Dermis microvascular lymphatic vessel endothelial cell (primary cell): ENCODE measurements at regions not wholly inside any gene's neighbourhood (a gene's known extent, or its start where the extent isn't known, plus 50 kb on each side); places are given as distances from the start of the nearest gene placed in this dataset.

Source experiments
- DNase-seq, 2 donors: peaks; one replicate each; pipeline versions ENCODE4 v3.0.0 to v3.0.0-alpha.2; 2010; ENCODE audit warnings: low read depth in 2 of 2

- DNase-seq = no peak
These were observed 319.3 kb upstream of the UBE2E3 start for GRCh38 chr2:180660881-180661685.

- no peak for DNase-seq
These were observed 320.2 kb upstream of the UBE2E3 start for GRCh38 chr2:180660207-180660606.

GRCh38 chr2:180657054-180657453 lies 323.4 kb upstream of the UBE2E3 start:
- no peak for DNase-seq

- no peak for DNase-seq
These were observed 324.0 kb upstream of the UBE2E3 start for GRCh38 chr2:180656455-180656847.

- DNase-seq = no peak
These were observed 324.5 kb upstream of the UBE2E3 start for GRCh38 chr2:180655842-180656454.

- DNase-seq = no peak
These were observed 325.0 kb upstream of the UBE2E3 start for GRCh38 chr2:180655393-180655792.

- no peak for DNase-seq
These were observed 326.9 kb upstream of the UBE2E3 start for GRCh38 chr2:180653481-180653880.

- DNase-seq = no peak
These were observed 327.6 kb upstream of the UBE2E3 start for GRCh38 chr2:180652794-180653193.

- DNase-seq = no peak
These were observed 328.8 kb upstream of the UBE2E3 start for GRCh38 chr2:180651596-180651995.

- no peak for DNase-seq
These were observed 332.8 kb upstream of the UBE2E3 start for GRCh38 chr2:180647621-180648020.

- DNase-seq = no peak
These were observed 333.2 kb upstream of the UBE2E3 start for GRCh38 chr2:180647221-180647620.

- no peak for DNase-seq
These were observed 333.6 kb upstream of the UBE2E3 start for GRCh38 chr2:180646756-180647155.

GRCh38 chr2:180644709-180645108 lies 335.7 kb upstream of the UBE2E3 start:
- no peak for DNase-seq

- DNase-seq = no peak
These were observed 349.6 kb upstream of the UBE2E3 start for GRCh38 chr2:180630756-180631155.

GRCh38 chr2:180625006-180625844 lies 355.2 kb upstream of the UBE2E3 start:
- DNase-seq = no peak

- no peak for DNase-seq
These were observed 358.2 kb upstream of the UBE2E3 start for GRCh38 chr2:180621941-180622918.

- DNase-seq = no peak
These were observed 359.0 kb upstream of the UBE2E3 start for GRCh38 chr2:180621366-180621765.

- no peak for DNase-seq
These were observed 361.8 kb upstream of the UBE2E3 start for GRCh38 chr2:180618570-180618969.

- DNase-seq = no peak
These were observed 365.6 kb upstream of the UBE2E3 start for GRCh38 chr2:180614776-180615175.

- no peak for DNase-seq
These were observed 370.6 kb upstream of the UBE2E3 start for GRCh38 chr2:180609626-180610340.
